Esophagus muscularis mucosa (tissue), 4 donors: ENCODE measurements at regions not wholly inside any gene's neighbourhood (a gene's known extent, or its start where the extent isn't known, plus 50 kb on each side); places are given as distances from the start of the nearest gene placed in this dataset.

Experiments used
- DNase-seq: peaks from one replicate; pipeline ENCODE4 v3.0.0-alpha.2; 2017; ENCODE audit errors: extremely low spot score
- H3K27ac ChIP-seq, 4 donors: fragments of 200-600 bp; sonication (generic); replicated peaks in 1 of 4; 1 replicate in 3 of 4; 2 replicates in 1 of 4; pipeline ENCODE4 v1.5.1; 2016 to 2019; ENCODE audit warnings: mild to moderate bottlenecking in 1 of 4
- H3K27me3 ChIP-seq, 4 donors: fragments of 200-600 bp; sonication (generic); one replicate each; pipeline versions ENCODE4 v1.5.1 to v1.6.0; 2016 to 2019
- H3K36me3 ChIP-seq, 4 donors: fragments of 200-600 bp; sonication (generic); one replicate each; pipeline ENCODE4 v1.5.1; 2016 to 2019
- H3K4me1 ChIP-seq, 4 donors: fragments of 200-600 bp; sonication (generic); one replicate each; pipeline ENCODE4 v1.5.1; 2016 to 2019
- H3K4me3 ChIP-seq, 4 donors: fragments of 200-600 bp; sonication (generic); 1 replicate in 2 of 4; 2 replicates in 2 of 4; pipeline ENCODE4 v1.5.1; 2016 to 2019; ENCODE audit warnings: mild to moderate bottlenecking in 4 of 4, moderate library complexity in 1 of 4
- H3K9me3 ChIP-seq, 4 donors: fragments of 200-600 bp; sonication (generic); 1 replicate in 3 of 4; 2 replicates in 1 of 4; pipeline ENCODE4 v1.5.1; 2016 to 2019
- EP300 ChIP-seq: sonication (generic); formaldehyde crosslinking; IDR thresholded peaks from one replicate; pipeline ENCODE4 v1.6.1; 2017; ENCODE audit warnings: antibody characterized with exemption
- POLR2A ChIP-seq: fragments of 450-650 bp; IDR thresholded peaks from one replicate; pipeline ENCODE4 v1.6.1; 2017; ENCODE audit warnings: antibody characterized with exemption, moderate library complexity, mild to moderate bottlenecking, low read depth
- POLR2AphosphoS5 ChIP-seq, 2 donors: sonication (generic); formaldehyde crosslinking; IDR thresholded peaks; one replicate each; pipeline ENCODE4 v1.6.1; 2017; ENCODE audit warnings: antibody characterized with exemption in 2 of 2
- WGBS: methylation state at CpG from one replicate; pipeline ENCODE4 v1.1.5; 2018; 5-methylcytosine and 5-hydroxymethylcytosine counted together
- intact Hi-C: fragments of 100-400 bp; cut with DNase I; formaldehyde crosslinking; loops from one replicate; pipeline ENCODE4 v1.15.1; 2023
- TF ChIP-seq, protein P1 (sequence below), 3 experiments: fragments of 200-600 bp in 2 of 3; fragments of 450-650 bp in 1 of 3; sonication (generic) in 2 of 3; IDR thresholded peaks; one replicate each; pipeline ENCODE4 v1.5.1; 2017 to 2019; ENCODE audit warnings: antibody characterized with exemption in 3 of 3, mild to moderate bottlenecking in 2 of 3, moderate library complexity in 1 of 3

DNA sequence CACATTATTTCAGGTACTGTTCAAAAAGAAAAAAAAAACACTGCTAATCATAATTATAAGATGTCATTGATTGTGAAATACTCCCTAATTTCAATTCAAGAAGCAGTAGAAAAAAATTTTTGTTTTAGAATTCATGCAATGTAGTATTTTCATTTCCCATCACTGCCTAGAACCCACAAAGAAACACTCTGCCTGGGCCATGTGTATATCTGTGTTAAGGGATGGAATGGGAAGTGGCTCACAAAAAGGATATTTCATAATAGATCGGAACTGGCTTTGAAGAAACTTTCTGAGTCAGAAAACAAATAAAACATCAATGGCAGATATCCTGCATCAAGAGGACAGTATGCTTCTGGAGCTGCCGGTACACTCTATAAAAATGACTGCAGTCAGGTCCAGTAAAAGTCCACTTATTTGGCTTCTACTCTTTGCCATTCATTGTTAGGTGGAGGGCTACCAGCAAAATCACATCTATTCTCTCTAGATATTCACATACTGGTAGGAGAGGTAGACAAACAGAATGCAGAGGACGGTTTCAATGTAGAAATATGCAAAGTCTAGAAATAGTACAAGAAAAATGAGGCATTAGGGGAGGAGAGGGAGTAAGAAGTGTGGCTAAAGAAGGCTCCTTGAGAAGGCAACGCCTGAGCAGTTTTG, 135.0 kb upstream of the TNFAIP3 start:
- H3K36me3 ChIP-seq = no peaks in the 10 kb centered on the region
- intact Hi-C loops = no loop called here
- peaks cover 8 to 23% (median 12%) of the 10 kb centered on the region in 4 donors for H3K4me1 ChIP-seq
- no peaks in the 10 kb centered on the region for H3K9me3 ChIP-seq
- no peak overlapping the region for H3K4me3 ChIP-seq
- no peak for DNase-seq
- no peak overlapping the region for H3K27ac ChIP-seq
- no peak for TF ChIP-seq EP300
- TF ChIP-seq POLR2AphosphoS5 (IDR thresholded peaks at IDR 0.05) = no peak
- TF ChIP-seq, protein P1, sequence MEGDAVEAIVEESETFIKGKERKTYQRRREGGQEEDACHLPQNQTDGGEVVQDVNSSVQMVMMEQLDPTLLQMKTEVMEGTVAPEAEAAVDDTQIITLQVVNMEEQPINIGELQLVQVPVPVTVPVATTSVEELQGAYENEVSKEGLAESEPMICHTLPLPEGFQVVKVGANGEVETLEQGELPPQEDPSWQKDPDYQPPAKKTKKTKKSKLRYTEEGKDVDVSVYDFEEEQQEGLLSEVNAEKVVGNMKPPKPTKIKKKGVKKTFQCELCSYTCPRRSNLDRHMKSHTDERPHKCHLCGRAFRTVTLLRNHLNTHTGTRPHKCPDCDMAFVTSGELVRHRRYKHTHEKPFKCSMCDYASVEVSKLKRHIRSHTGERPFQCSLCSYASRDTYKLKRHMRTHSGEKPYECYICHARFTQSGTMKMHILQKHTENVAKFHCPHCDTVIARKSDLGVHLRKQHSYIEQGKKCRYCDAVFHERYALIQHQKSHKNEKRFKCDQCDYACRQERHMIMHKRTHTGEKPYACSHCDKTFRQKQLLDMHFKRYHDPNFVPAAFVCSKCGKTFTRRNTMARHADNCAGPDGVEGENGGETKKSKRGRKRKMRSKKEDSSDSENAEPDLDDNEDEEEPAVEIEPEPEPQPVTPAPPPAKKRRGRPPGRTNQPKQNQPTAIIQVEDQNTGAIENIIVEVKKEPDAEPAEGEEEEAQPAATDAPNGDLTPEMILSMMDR (IDR thresholded peaks at IDR 0.05) = no peak
- TF ChIP-seq POLR2A = no peak
- no peaks in the 10 kb centered on the region for H3K27me3 ChIP-seq
- WGBS = 71% methylated on average over 4 of the region's 4 CpGs

DNA sequence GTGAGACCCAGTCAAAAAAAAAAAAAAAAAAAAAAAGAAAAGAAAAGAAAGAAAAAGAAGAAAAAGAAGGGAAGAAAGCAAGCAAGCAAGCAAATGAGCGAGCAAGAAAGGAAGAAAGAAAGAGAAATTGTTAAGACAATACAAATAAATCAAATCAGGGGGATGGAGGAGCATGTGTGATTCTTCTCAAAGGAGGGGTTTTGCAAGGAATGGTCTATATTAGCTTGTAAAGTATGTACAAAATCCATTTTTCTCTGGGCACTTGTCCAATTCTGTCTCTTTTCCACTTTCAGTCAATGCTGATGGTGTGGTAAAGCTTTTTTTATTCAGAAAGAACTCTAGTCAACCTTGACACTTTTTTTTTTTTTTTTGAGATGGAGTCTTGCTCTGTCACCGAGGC, 133.7 kb upstream of the TNFAIP3 start:
- Histone ChIP-seq H3K4me3 (no peak overlapping the region), H3K36me3 (no peaks in the 10 kb centered on the region), H3K27me3 (no peaks in the 10 kb centered on the region), H3K4me1 (peaks cover 8 to 23% (median 14%) of the 10 kb centered on the region in 4 donors), H3K9me3 (no peaks in the 10 kb centered on the region), H3K27ac (no peak overlapping the region)
- TF ChIP-seq POLR2A (no peak), POLR2AphosphoS5 (IDR thresholded peaks at IDR 0.05) (no peak), EP300 (no peak)
- TF ChIP-seq, protein P1 (IDR thresholded peaks at IDR 0.05) = no peak
- intact Hi-C loops = no loop called here
- DNase-seq = no peak
- WGBS = 92% methylated on average over 2 of the region's 2 CpGs

DNA sequence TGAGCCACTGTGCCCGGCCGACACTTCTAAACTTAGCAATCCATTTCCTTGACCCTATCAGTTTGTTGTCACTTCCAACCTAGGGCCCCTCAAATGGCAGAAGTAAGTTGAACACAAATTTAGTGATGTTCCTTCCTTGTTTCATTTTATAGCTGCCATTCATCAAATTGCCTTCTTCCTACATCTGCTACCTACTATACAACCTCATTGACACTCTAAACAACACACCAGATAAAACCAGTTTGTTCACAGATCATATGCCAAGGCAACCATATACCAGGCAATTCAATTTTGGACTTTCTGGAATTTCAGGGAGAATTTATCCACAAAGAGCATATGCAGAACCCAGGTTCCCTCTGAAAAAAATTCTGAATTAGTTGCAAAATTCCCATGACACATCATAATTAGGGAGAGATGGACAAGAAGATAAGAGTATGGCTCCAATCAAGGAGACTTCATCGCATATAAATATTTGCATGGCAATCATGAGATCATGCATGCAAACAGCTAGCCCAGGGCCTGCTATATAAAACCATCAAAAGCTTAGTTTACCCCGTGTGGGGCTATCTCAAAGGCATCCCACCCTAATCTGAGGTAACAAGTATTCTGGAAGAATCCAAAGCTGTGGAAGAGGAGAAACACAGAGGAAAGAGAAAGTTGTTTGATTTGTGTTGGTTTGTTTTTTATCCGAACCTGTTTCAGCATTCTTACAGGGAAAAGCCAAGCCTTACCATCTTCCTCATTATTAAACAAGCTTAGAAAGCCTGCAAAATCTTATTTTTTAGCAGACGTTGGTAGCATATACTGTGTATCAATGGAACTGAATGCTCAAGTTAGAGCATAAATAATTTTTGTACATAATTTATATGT, 132.8 kb upstream of the TNFAIP3 start:
- no peak for TF ChIP-seq POLR2A
- no peak for TF ChIP-seq POLR2AphosphoS5 (IDR thresholded peaks at IDR 0.05)
- TF ChIP-seq EP300 = no peak
- TF ChIP-seq, protein P1 (IDR thresholded peaks at IDR 0.05) = no peak
- DNase-seq = no peak
- no peaks in the 10 kb centered on the region for H3K9me3 ChIP-seq
- no peaks in the 10 kb centered on the region for H3K27me3 ChIP-seq
- intact Hi-C loops = no loop called here
- no peak overlapping the region for H3K27ac ChIP-seq
- no peak overlapping the region for H3K4me3 ChIP-seq
- H3K4me1 ChIP-seq = peaks cover 2 to 14% (median 6%) of the 10 kb centered on the region in 4 donors
- 90% methylated on average over 6 of the region's 6 CpGs for WGBS
- H3K36me3 ChIP-seq = no peaks in the 10 kb centered on the region

DNA sequence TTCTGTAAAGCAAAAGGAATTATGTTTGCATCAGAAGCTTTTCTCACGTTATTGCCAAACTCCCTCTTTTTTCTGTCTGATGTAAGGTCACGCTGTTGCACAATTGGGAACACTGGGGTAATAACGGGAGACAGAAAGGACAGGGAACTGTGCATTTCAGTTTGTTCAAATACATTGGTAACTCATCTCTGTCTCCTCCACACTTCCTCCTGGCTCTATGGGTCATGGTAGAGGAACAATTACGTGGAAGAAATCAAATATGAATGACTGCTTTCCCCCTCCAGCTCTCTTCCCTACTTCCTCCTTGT, 132.2 kb upstream of the TNFAIP3 start:
- intact Hi-C loops = no loop called here
- no peaks in the 10 kb centered on the region for H3K9me3 ChIP-seq
- DNase-seq = no peak
- no peak overlapping the region for H3K4me3 ChIP-seq
- H3K36me3 ChIP-seq = no peaks in the 10 kb centered on the region
- H3K4me1 ChIP-seq = peaks cover 0 to 9% (median 2%) of the 10 kb centered on the region in 4 donors
- TF ChIP-seq EP300 = no peak
- TF ChIP-seq, protein P1 (IDR thresholded peaks at IDR 0.05) = no peak
- no peak for TF ChIP-seq POLR2AphosphoS5 (IDR thresholded peaks at IDR 0.05)
- no peak for TF ChIP-seq POLR2A
- WGBS = 78% methylated on average over 4 of the region's 4 CpGs
- H3K27me3 ChIP-seq = no peaks in the 10 kb centered on the region
- H3K27ac ChIP-seq = no peak overlapping the region
